ENCODE measurements at regions not wholly inside any gene's neighbourhood (a gene's known extent, or its start where the extent isn't known, plus 50 kb on each side); places are given as distances from the start of the nearest gene placed in this dataset.

DNA sequence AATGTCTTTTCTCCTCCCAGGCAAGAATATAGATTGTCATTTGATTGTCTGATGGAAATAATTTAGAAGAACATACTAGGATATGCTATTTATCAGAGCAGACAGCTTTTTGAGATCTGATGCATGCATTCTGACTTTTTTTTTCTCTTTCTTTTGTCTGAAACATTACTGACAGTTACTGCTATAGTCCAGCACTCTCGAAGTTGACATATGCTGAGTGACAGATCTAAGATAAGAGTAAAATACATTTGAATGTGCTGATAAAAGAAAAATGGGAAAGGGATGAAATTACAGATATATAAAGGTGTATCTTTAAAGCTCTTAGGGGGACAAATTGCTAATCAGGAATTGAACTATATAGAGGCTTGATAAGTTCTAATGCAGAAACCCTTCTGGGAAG lies 753.8 kb upstream of the TENM4 start:
- Histone ChIP-seq H3K4me2 (ENCODE audit: control insufficient read depth, insufficient read depth) (no peak overlapping the region), H4K20me1 (ENCODE audit: control insufficient read depth, insufficient read depth) (no peaks in the 10 kb centered on the region), H3K4me1 (ENCODE audit: control insufficient read depth, insufficient read depth, low read length) (no peaks in the 10 kb centered on the region), H2AFZ (ENCODE audit: control insufficient read depth, low read depth, low read length) (no peak overlapping the region), H3K4me3 (no peak overlapping the region), H3K9me3 (replicated peaks; ENCODE audit: control insufficient read depth, insufficient read depth, low read length) (no peaks in the 10 kb centered on the region), H3K79me2 (ENCODE audit: control insufficient read depth, insufficient read depth, low read length) (no peaks in the 10 kb centered on the region), H3K36me3 (ENCODE audit: control insufficient read depth in 2 of 2, insufficient read depth in 2 of 2, low read length in 1 of 2) (no peaks in the 10 kb centered on the region), H3K27me3 (replicated peaks in 1 of 2; ENCODE audit: control insufficient read depth in 2 of 2, insufficient read depth in 2 of 2, low read length in 1 of 2) (no peaks in the 10 kb centered on the region), H3K27ac (ENCODE audit: control insufficient read depth, insufficient read depth) (no peak overlapping the region), H3K9ac (ENCODE audit: control insufficient read depth, insufficient read depth, low read length) (no peak overlapping the region)
- DNase-seq (ENCODE audit: low read depth, low spot score): no peak
- no peak for FAIRE-seq
- ATAC-seq: no peak
- intact Hi-C loops (cut with micrococcal nuclease; ENCODE audit: unreplicated experiment): no loop called here
- ChIA-PET POLR2A (no interaction called here), SMC1A (ENCODE audit: uncharacterized antibody, unreplicated experiment) (no interaction called here), CTCF (no interaction called here), RAD21 (ENCODE audit: unreplicated experiment) (no interaction called here)
- in situ Hi-C loops (cut with MboI): no loop called here
- WGBS (ENCODE audit: insufficient coverage, insufficient replicate concordance, low lambda C conversion rate, missing lambda C conversion rate): 0% methylated on average over 1 of the region's 1 CpG
- no TSS peak for BruUV-seq (replicated peaks)
- TF ChIP-seq, protein P1, sequence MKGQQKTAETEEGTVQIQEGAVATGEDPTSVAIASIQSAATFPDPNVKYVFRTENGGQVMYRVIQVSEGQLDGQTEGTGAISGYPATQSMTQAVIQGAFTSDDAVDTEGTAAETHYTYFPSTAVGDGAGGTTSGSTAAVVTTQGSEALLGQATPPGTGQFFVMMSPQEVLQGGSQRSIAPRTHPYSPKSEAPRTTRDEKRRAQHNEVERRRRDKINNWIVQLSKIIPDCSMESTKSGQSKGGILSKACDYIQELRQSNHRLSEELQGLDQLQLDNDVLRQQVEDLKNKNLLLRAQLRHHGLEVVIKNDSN (IDR thresholded peaks at IDR 0.05; ENCODE audit: borderline replicate concordance, extremely low read length, insufficient read depth, low read depth, low read length): no peak
- TF ChIP-seq ZNF622 (IDR thresholded peaks at IDR 0.05) (no peak), NFXL1 (IDR thresholded peaks at IDR 0.05; ENCODE audit: borderline replicate concordance) (no peak), WRNIP1 (IDR thresholded peaks at IDR 0.05; ENCODE audit: borderline replicate concordance, low read depth, low read length) (no peak), KDM1A (IDR thresholded peaks at IDR 0.05; ENCODE audit: borderline replicate concordance) (no peak), HDGF (IDR thresholded peaks at IDR 0.05) (no peak), TCF7 (IDR thresholded peaks at IDR 0.05; ENCODE audit: borderline replicate concordance) (no peak), SMC3 (IDR thresholded peaks at IDR 0.05; ENCODE audit: borderline replicate concordance, low read length) (no peak), POLR2A (IDR thresholded peaks at IDR 0.05; ENCODE audit: low read depth, low read length) (no peak), ZNF217 (IDR thresholded peaks at IDR 0.05) (no peak), ASH2L (IDR thresholded peaks at IDR 0.05; ENCODE audit: borderline replicate concordance, low read depth) (no peak), LARP7 (IDR thresholded peaks at IDR 0.05) (no peak), STAT1 (conservative IDR thresholded peaks at IDR 0.05) (no peak)
- TF ChIP-seq, protein P2, sequence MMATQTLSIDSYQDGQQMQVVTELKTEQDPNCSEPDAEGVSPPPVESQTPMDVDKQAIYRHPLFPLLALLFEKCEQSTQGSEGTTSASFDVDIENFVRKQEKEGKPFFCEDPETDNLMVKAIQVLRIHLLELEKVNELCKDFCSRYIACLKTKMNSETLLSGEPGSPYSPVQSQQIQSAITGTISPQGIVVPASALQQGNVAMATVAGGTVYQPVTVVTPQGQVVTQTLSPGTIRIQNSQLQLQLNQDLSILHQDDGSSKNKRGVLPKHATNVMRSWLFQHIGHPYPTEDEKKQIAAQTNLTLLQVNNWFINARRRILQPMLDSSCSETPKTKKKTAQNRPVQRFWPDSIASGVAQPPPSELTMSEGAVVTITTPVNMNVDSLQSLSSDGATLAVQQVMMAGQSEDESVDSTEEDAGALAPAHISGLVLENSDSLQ (IDR thresholded peaks at IDR 0.05): no peak
